GM19238 (cell line): ENCODE measurements at regions not wholly inside any gene's neighbourhood (a gene's known extent, or its start where the extent isn't known, plus 50 kb on each side); places are given as distances from the start of the nearest gene placed in this dataset.

ENCODE experiments used
- DNase-seq: peaks from one replicate; pipeline ENCODE4 v3.0.0; 2011; ENCODE audit warnings: low spot score; ENCODE audit not compliant: insufficient read length

- no peak for DNase-seq
Measured at GRCh38 chr15:77685082-77685815, 52.5 kb upstream of the LINGO1 start.

GRCh38 chr15:77684341-77685081, 51.8 kb upstream of the LINGO1 start:
- no peak for DNase-seq

- no peak for DNase-seq
Measured at GRCh38 chr15:77682564-77682963, 49.9 kb upstream of the LINGO1 start.
